Neuronal stem cell (in vitro differentiated cells): ENCODE measurements at regions not wholly inside any gene's neighbourhood (a gene's known extent, or its start where the extent isn't known, plus 50 kb on each side); places are given as distances from the start of the nearest gene placed in this dataset.

Experiments
- DNase-seq: peaks from one replicate; pipeline ENCODE4 v3.0.0-alpha.2; 2013; ENCODE audit warnings: low spot score
- H2AFZ ChIP-seq: one replicate; pipeline ENCODE4 v1.6.1; 2013; ENCODE audit warnings: mild to moderate bottlenecking, low read length, inconsistent platforms
- H2AK5ac ChIP-seq: 2 replicates; pipeline ENCODE4 v1.6.1; 2013; ENCODE audit warnings: low read depth, mild to moderate bottlenecking, inconsistent platforms, low read length, moderate library complexity, mixed read lengths
- H2BK120ac ChIP-seq: 2 replicates; pipeline ENCODE4 v1.6.1; 2013; ENCODE audit warnings: low read depth, mild to moderate bottlenecking, inconsistent platforms, low read length, moderate library complexity, mixed read lengths
- H2BK12ac ChIP-seq: one replicate; pipeline ENCODE4 v1.6.1; 2013; ENCODE audit warnings: low read length, inconsistent platforms
- H2BK15ac ChIP-seq: 2 replicates; pipeline ENCODE4 v1.6.1; 2013; ENCODE audit warnings: mild to moderate bottlenecking, low read length, inconsistent platforms, mixed read lengths
- H2BK5ac ChIP-seq: one replicate; pipeline ENCODE4 v1.6.1; 2013; ENCODE audit warnings: inconsistent platforms, mild to moderate bottlenecking, low read length, moderate library complexity
- H3K14ac ChIP-seq: one replicate; pipeline ENCODE4 v1.6.1; 2013; ENCODE audit warnings: low read length, inconsistent platforms
- H3K18ac ChIP-seq: 2 replicates; pipeline ENCODE4 v1.6.1; 2013; ENCODE audit warnings: low read length, inconsistent platforms
- H3K23ac ChIP-seq: 2 replicates; pipeline ENCODE4 v1.6.1; 2013; ENCODE audit warnings: low read depth, mild to moderate bottlenecking, mixed read lengths, low read length, inconsistent platforms; ENCODE audit not compliant: poor library complexity
- H3K27ac ChIP-seq: replicated peaks from 3 replicates; pipeline ENCODE4 v1.5.1; 2013; ENCODE audit warnings: low read length, inconsistent platforms
- H3K27me3 ChIP-seq, 3 experiments: 2 replicates each; pipeline ENCODE4 v1.6.1; 2013; ENCODE audit warnings: low read length in 3 of 3, mild to moderate bottlenecking in 2 of 3, inconsistent platforms in 1 of 3, low read depth in 1 of 3, mixed read lengths in 1 of 3, moderate library complexity in 1 of 3; ENCODE audit not compliant: control insufficient read depth in 3 of 3, insufficient read depth in 3 of 3
- H3K36me3 ChIP-seq, 2 donors: replicated peaks in 1 of 2; 2 replicates each; pipeline ENCODE4 v1.6.1; 2013; ENCODE audit warnings: low read length in 2 of 2; ENCODE audit not compliant: control insufficient read depth in 2 of 2, insufficient read depth in 2 of 2
- H3K4ac ChIP-seq: 2 replicates; pipeline ENCODE4 v1.6.1; 2013; ENCODE audit warnings: inconsistent platforms, mild to moderate bottlenecking, low read length, moderate library complexity
- H3K4me1 ChIP-seq, 2 donors: 1 replicate in 1 of 2; 2 replicates in 1 of 2; pipeline ENCODE4 v1.6.1; 2013; ENCODE audit warnings: low read length in 2 of 2, low read depth in 1 of 2; ENCODE audit not compliant: control insufficient read depth in 2 of 2, insufficient read depth in 1 of 2
- H3K4me2 ChIP-seq: one replicate; pipeline ENCODE4 v1.6.1; 2013; ENCODE audit warnings: mild to moderate bottlenecking, low read length, inconsistent platforms; ENCODE audit not compliant: insufficient read depth, poor library complexity, severe bottlenecking
- H3K4me3 ChIP-seq, 2 donors: 2 replicates each; pipeline ENCODE4 v1.5.1; 2013; ENCODE audit warnings: low read length in 2 of 2, mild to moderate bottlenecking in 2 of 2, inconsistent platforms in 1 of 2, moderate library complexity in 1 of 2
- H3K79me1 ChIP-seq: one replicate; pipeline ENCODE4 v1.6.1; 2013; ENCODE audit warnings: low read depth, mild to moderate bottlenecking, inconsistent platforms, low read length, moderate library complexity
- H3K9ac ChIP-seq: one replicate; pipeline ENCODE4 v1.6.1; 2013; ENCODE audit warnings: mild to moderate bottlenecking, low read depth, low read length, inconsistent platforms; ENCODE audit not compliant: poor library complexity
- H3K9me3 ChIP-seq, 2 donors: replicated peaks in 1 of 2; 2 replicates each; pipeline versions ENCODE3 to v1.6.1; 2013; ENCODE audit warnings: low read length in 2 of 2, mild to moderate bottlenecking in 2 of 2, inconsistent platforms in 1 of 2, low read depth in 1 of 2, mixed read lengths in 1 of 2, moderate library complexity in 1 of 2; ENCODE audit not compliant: control insufficient read depth in 2 of 2, insufficient read depth in 1 of 2
- H4K8ac ChIP-seq: one replicate; pipeline ENCODE4 v1.6.1; 2013; ENCODE audit warnings: low read depth, mild to moderate bottlenecking, inconsistent platforms, low read length, moderate library complexity
- H4K91ac ChIP-seq: one replicate; pipeline ENCODE4 v1.6.1; 2013; ENCODE audit warnings: low read length, low read depth, mild to moderate bottlenecking, inconsistent platforms; ENCODE audit not compliant: poor library complexity
- WGBS, 2 donors: extraction: QIAGEN DNeasy Blood & Tissue Kit; methylation state at CpG; one replicate each; pipeline ENCODE4 v1.1.7; 2013; ENCODE audit warnings: missing lambda C conversion rate in 2 of 2, mixed read lengths in 1 of 2; ENCODE audit not compliant: insufficient read length in 2 of 2, insufficient replicate concordance in 1 of 2; ENCODE audit errors: extremely low coverage in 2 of 2; 5-methylcytosine and 5-hydroxymethylcytosine counted together

- H3K4me2 ChIP-seq: no peak overlapping the region
- WGBS, 2 donors: no CpG with 5 or more reads among the region's 1 CpG
- H3K79me1 ChIP-seq: no peaks in the 10 kb centered on the region
- no peaks in the 10 kb centered on the region for H3K27me3 ChIP-seq
- H2BK12ac ChIP-seq: no peak overlapping the region
- peaks cover 0 to 18% of the 10 kb centered on the region in 2 donors for H3K36me3 ChIP-seq
- no peak overlapping the region for H2BK120ac ChIP-seq
- H2AK5ac ChIP-seq: no peak overlapping the region
- H2BK15ac ChIP-seq: no peak overlapping the region
- no peak overlapping the region for H2BK5ac ChIP-seq
- DNase-seq: no peak
- peaks cover 11 to 14% of the 10 kb centered on the region in 2 donors for H3K4me1 ChIP-seq
- H4K91ac ChIP-seq: no peak overlapping the region
- H3K14ac ChIP-seq: no peak overlapping the region
- H3K18ac ChIP-seq: no peak overlapping the region
- H3K27ac ChIP-seq: no peak overlapping the region
- H3K4me3 ChIP-seq: no peak overlapping the region
- H2AFZ ChIP-seq: no peak overlapping the region
- H3K4ac ChIP-seq: no peak overlapping the region
- H3K9me3 ChIP-seq: peaks cover 0 to 27% of the 10 kb centered on the region in 2 donors
- H3K9ac ChIP-seq: no peak overlapping the region
- H3K23ac ChIP-seq: no peak overlapping the region
- H4K8ac ChIP-seq: no peak overlapping the region
Observed at GRCh38 chr6:21885111-21885510, 291.6 kb downstream of the SOX4 start.

DNA sequence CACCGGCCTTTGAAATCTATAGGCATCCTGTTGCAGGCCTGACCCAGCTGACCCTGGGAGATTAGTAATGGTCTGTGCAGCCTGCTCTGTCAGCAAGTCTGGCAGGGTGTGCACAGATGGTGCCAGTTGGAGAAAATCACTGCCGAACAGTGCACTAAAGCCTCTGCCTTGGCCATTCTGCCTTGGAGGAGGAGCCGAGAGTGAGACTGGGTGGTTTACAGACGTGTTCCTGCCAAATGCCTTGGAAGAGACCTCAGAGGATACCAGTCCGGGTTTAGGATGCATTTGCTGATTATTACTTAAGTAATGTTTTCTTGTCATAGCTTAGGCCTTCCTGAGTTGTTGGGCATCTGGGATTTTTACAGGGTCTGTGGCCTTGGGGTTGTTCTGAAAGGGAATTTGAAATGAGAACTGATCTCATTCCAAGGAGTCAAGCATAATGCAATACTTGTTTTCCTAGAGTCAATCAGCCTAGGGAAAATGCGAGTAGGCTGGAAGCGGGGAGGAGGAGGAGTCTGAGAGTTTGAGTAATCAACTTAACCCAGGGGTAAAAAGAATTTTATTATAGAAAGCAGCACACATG lies 292.1 kb downstream of the SOX4 start:
- no peak overlapping the region for H2BK120ac ChIP-seq
- no peak overlapping the region for H3K14ac ChIP-seq
- H2BK5ac ChIP-seq: no peak overlapping the region
- H3K4ac ChIP-seq: no peak overlapping the region
- peak overlapping the region; percentile 56 for H3K18ac ChIP-seq
- H2BK12ac ChIP-seq: no peak overlapping the region
- H2AFZ ChIP-seq: no peak overlapping the region
- no peak overlapping the region for H4K8ac ChIP-seq
- WGBS, 2 donors: no CpG with 5 or more reads among the region's 7 CpGs
- DNase-seq: no peak
- H2BK15ac ChIP-seq: no peak overlapping the region
- no peaks in the 10 kb centered on the region for H3K79me1 ChIP-seq
- H3K23ac ChIP-seq: no peak overlapping the region
- peaks cover 0 to 27% of the 10 kb centered on the region in 2 donors for H3K9me3 ChIP-seq
- H3K4me2 ChIP-seq: no peak overlapping the region
- H4K91ac ChIP-seq: no peak overlapping the region
- no peak overlapping the region for H3K4me3 ChIP-seq
- H2AK5ac ChIP-seq: peak overlapping the region; percentile 31
- peaks cover 0 to 20% of the 10 kb centered on the region in 2 donors for H3K36me3 ChIP-seq
- H3K27ac ChIP-seq: peak overlapping the region; percentile 43
- H3K9ac ChIP-seq: peak overlapping the region; percentile 5
- no peaks in the 10 kb centered on the region for H3K27me3 ChIP-seq
- H3K4me1 ChIP-seq: peaks cover 11 to 14% of the 10 kb centered on the region in 2 donors

DNA sequence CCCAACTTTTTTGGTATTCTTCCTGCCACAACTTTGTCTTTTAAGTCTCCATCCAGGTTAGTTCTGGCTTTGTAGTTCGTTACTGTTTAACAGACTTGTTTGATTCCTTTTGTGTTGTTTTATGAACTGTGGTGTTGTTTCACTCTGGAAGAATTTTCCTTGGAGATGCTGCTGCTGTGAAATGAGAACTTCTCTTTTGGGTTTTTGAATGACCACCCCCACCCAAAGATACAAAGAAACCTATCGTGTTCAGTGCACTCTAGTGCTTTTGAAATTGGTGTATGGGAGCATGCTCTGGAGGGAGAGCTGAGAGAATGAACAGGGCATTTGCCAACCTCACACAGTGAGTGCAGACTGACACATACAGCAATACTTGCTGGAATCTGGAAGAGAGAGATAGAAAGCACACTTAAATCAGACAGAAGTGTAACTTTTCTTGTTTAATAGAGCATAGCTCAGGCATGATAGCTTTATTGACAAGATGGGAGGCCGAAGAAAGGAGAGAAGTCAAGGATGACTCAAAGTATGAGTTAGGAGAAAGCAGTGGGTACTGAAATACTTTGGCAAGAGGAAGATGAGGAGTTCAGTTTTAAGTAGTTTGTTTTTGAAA lies 293.1 kb downstream of the SOX4 start:
- no peak overlapping the region for H2BK15ac ChIP-seq
- H2BK12ac ChIP-seq: no peak overlapping the region
- peaks cover 0 to 30% of the 10 kb centered on the region in 2 donors for H3K36me3 ChIP-seq
- no peak overlapping the region for H3K4me2 ChIP-seq
- H3K4ac ChIP-seq: no peak overlapping the region
- H3K9me3 ChIP-seq: peaks cover 0 to 27% of the 10 kb centered on the region in 2 donors
- no peak overlapping the region for H4K91ac ChIP-seq
- no peaks in the 10 kb centered on the region for H3K27me3 ChIP-seq
- H2AK5ac ChIP-seq: no peak overlapping the region
- WGBS, 2 donors: no CpG with 5 or more reads among the region's 3 CpGs
- H2BK5ac ChIP-seq: no peak overlapping the region
- no peaks in the 10 kb centered on the region for H3K79me1 ChIP-seq
- no peak overlapping the region for H2BK120ac ChIP-seq
- no peak overlapping the region for H2AFZ ChIP-seq
- H3K14ac ChIP-seq: no peak overlapping the region
- no peak overlapping the region for H3K23ac ChIP-seq
- H3K9ac ChIP-seq: no peak overlapping the region
- DNase-seq: no peak
- H3K27ac ChIP-seq: no peak overlapping the region
- H3K4me3 ChIP-seq: no peak overlapping the region
- H4K8ac ChIP-seq: no peak overlapping the region
- no peak overlapping the region for H3K18ac ChIP-seq
- peaks cover 11 to 16% of the 10 kb centered on the region in 2 donors for H3K4me1 ChIP-seq

DNA sequence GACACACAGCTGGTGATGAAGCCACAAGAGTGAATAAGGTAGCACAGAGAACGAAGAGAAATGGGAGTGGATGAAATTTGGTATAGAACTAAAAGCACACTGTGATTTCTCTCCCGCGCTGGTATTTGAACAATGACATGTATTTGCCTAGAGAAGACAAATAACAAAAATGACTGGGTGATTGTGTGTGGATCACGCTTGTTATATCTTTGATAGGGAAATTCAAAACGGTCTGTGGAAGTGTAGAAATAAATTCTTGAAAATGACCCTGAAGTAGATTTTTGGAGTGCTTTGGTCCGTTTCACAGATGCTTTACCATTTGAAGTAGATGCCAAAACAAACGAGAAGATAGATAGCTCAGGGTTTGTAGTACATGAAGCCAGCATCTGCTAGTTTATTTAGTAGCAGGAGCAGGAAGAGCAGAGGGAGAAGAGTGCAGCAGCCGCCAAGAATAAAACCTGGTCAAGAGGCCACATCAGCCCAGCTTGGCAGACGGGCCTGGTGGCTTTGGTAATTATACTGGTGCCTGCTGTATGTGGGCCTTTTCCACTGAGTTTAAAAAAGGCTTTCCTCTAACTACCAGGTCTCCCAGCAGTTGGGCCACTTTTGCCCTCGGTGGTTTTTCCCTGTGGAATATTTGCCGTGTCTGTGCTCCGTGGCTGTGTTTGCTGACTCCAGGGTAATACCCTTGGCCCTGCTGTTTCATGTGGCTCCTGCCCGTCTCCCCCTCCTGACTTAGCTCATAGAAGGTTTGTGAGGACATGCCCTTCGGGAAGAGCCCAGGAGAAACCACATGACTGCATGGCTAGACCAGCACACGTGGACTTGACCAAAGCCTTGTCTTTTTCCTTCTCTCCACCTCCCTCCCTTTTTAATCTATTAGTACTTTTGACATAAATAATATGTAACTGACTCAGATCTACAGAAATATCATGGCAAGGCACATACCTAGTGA lies 294.0 kb downstream of the SOX4 start:
- peaks cover 0 to 30% of the 10 kb centered on the region in 2 donors for H3K36me3 ChIP-seq
- DNase-seq: no peak
- H3K27ac ChIP-seq: no peak overlapping the region

More for the DNA sequence above, 294.0 kb downstream of the SOX4 start:
- Histone ChIP-seq H2BK15ac (no peak overlapping the region), H2AFZ (no peak overlapping the region), H3K4me1 (peaks cover 11 to 16% of the 10 kb centered on the region in 2 donors), H2BK120ac (no peak overlapping the region), H3K4ac (no peak overlapping the region), H4K91ac (no peak overlapping the region), H3K27me3 (no peaks in the 10 kb centered on the region), H2AK5ac (peak overlapping the region; percentile 87), H4K8ac (no peak overlapping the region), H2BK5ac (no peak overlapping the region), H3K79me1 (no peaks in the 10 kb centered on the region), H3K4me3 (no peak overlapping the region), H3K9me3 (peaks cover 0 to 24% of the 10 kb centered on the region in 2 donors), H3K14ac (no peak overlapping the region), H2BK12ac (no peak overlapping the region), H3K4me2 (no peak overlapping the region), H3K18ac (peak overlapping the region; percentile 52), H3K23ac (no peak overlapping the region), H3K9ac (no peak overlapping the region)
- no CpG with 5 or more reads among the region's 15 CpGs for WGBS, 2 donors
